Thoracic aorta (tissue), 2 donors: ENCODE measurements at regions not wholly inside any gene's neighbourhood (a gene's known extent, or its start where the extent isn't known, plus 50 kb on each side); places are given as distances from the start of the nearest gene placed in this dataset.

ENCODE experiments used
- ATAC-seq: fragments of 150-250 bp; one replicate; pipeline ENCODE4 v1.8.0; 2017; ENCODE audit warnings: low read depth; ENCODE audit not compliant: insufficient number of reproducible peaks, low FRiP score
- DNase-seq: peaks from one replicate; pipeline ENCODE4 v3.0.0-alpha.2; 2020; ENCODE audit warnings: low spot score
- H3K27ac ChIP-seq, 2 donors: fragments of 200-600 bp; sonication (generic); 1 replicate in 1 of 2; 2 replicates in 1 of 2; pipeline ENCODE4 v1.5.1; 2016; ENCODE audit warnings: mild to moderate bottlenecking in 2 of 2, moderate library complexity in 2 of 2
- H3K27me3 ChIP-seq: fragments of 200-600 bp; sonication (generic); replicated peaks from 2 replicates; pipeline ENCODE4 v1.6.0; 2016; ENCODE audit warnings: mild to moderate bottlenecking; ENCODE audit not compliant: insufficient read depth
- H3K36me3 ChIP-seq: fragments of 200-600 bp; sonication (generic); one replicate; pipeline ENCODE4 v1.5.1; 2016
- H3K4me1 ChIP-seq, 2 donors: fragments of 200-600 bp; sonication (generic); 1 replicate in 1 of 2; 2 replicates in 1 of 2; pipeline versions ENCODE4 v1.5.1 to v1.6.0; 2016; ENCODE audit warnings: low read depth in 2 of 2, mild to moderate bottlenecking in 1 of 2; ENCODE audit not compliant: control insufficient read depth in 1 of 2
- H3K4me3 ChIP-seq: fragments of 200-600 bp; sonication (generic); 2 replicates; pipeline ENCODE4 v1.5.1; 2016; ENCODE audit warnings: mild to moderate bottlenecking
- H3K9me3 ChIP-seq: fragments of 200-600 bp; sonication (generic); 2 replicates; pipeline ENCODE4 v1.5.1; 2016
- CTCF ChIP-seq: fragments of 200-600 bp; sonication (generic); IDR thresholded peaks from one replicate; pipeline ENCODE4 v1.5.1; 2019; ENCODE audit warnings: antibody characterized with exemption

GRCh38 chr4:34791209-34791608 is 1453.1 kb downstream of the ARAP2 start:
- Histone ChIP-seq H3K9me3 (no peaks in the 10 kb centered on the region), H3K4me3 (no peak overlapping the region), H3K4me1 (no peaks in the 10 kb centered on the region), H3K27me3 (no peaks in the 10 kb centered on the region), H3K27ac (no peak overlapping the region), H3K36me3 (no peaks in the 10 kb centered on the region)
- no peak for TF ChIP-seq CTCF
- DNase-seq (no peak), ATAC-seq (no peak)

- Histone ChIP-seq H3K27ac (no peak overlapping the region), H3K4me1 (no peaks in the 10 kb centered on the region), H3K36me3 (no peaks in the 10 kb centered on the region), H3K27me3 (no peaks in the 10 kb centered on the region), H3K9me3 (no peaks in the 10 kb centered on the region), H3K4me3 (no peak overlapping the region)
- no peak for TF ChIP-seq CTCF
- ATAC-seq (no peak), DNase-seq (no peak)
Measured at GRCh38 chr4:34800953-34801352, 1443.4 kb downstream of the ARAP2 start.

- no peak for ATAC-seq
- Histone ChIP-seq H3K27ac (no peak overlapping the region), H3K9me3 (no peaks in the 10 kb centered on the region), H3K4me3 (no peak overlapping the region), H3K4me1 (no peaks in the 10 kb centered on the region), H3K27me3 (no peaks in the 10 kb centered on the region), H3K36me3 (no peaks in the 10 kb centered on the region)
- TF ChIP-seq CTCF: no peak
- DNase-seq: no peak
Measured at GRCh38 chr4:34814266-34814665, 1430.0 kb downstream of the ARAP2 start.

GRCh38 chr4:34824515-34824914 is 1419.8 kb downstream of the ARAP2 start:
- Histone ChIP-seq H3K27ac (no peak overlapping the region), H3K27me3 (no peaks in the 10 kb centered on the region), H3K9me3 (no peaks in the 10 kb centered on the region), H3K4me3 (no peak overlapping the region), H3K36me3 (no peaks in the 10 kb centered on the region), H3K4me1 (no peaks in the 10 kb centered on the region)
- ATAC-seq (no peak), DNase-seq (no peak)
- no peak for TF ChIP-seq CTCF

GRCh38 chr4:34826660-34827059 is 1417.7 kb downstream of the ARAP2 start:
- H3K9me3 ChIP-seq: no peaks in the 10 kb centered on the region
- H3K4me3 ChIP-seq: no peak overlapping the region
- H3K27ac ChIP-seq: no peak overlapping the region
- H3K36me3 ChIP-seq: no peaks in the 10 kb centered on the region
- H3K27me3 ChIP-seq: no peaks in the 10 kb centered on the region
- ATAC-seq (no peak), DNase-seq (no peak)
- H3K4me1 ChIP-seq: no peaks in the 10 kb centered on the region
- no peak for TF ChIP-seq CTCF
